B cell (primary cell): ENCODE measurements at regions not wholly inside any gene's neighbourhood (a gene's known extent, or its start where the extent isn't known, plus 50 kb on each side); places are given as distances from the start of the nearest gene placed in this dataset.

Source experiments
- ATAC-seq: fragments of 200-7000 bp; cut with Tn5 transposase; one replicate; pipeline ENCODE4 v1.10.0; 2021; ENCODE audit warnings: low read depth, mild to moderate bottlenecking, moderate number of reproducible peaks, moderate library complexity
- CTCF ChIA-PET: fragments of 350-600 bp; sonication (Branson Sonifier 250); formaldehyde crosslinking; loops from one replicate; lab custom pipeline; 2021; ENCODE audit warnings: antibody characterized with exemption, inconsistent platforms; lab: Charles Lee
- POLR2A ChIA-PET: fragments of 350-600 bp; sonication (Branson Sonifier 250); formaldehyde crosslinking; loops from one replicate; lab custom pipeline; 2021; ENCODE audit warnings: antibody characterized with exemption; lab: Charles Lee
- DNase-seq: peaks from one replicate; pipeline ENCODE4 v3.0.0; 2013
- H2AFZ ChIP-seq: 2 replicates; pipeline ENCODE4 v1.6.1; 2012; ENCODE audit warnings: mild to moderate bottlenecking, low read depth, low read length; ENCODE audit not compliant: insufficient read depth, poor library complexity, severe bottlenecking
- H3K27ac ChIP-seq, 2 donors: 1 replicate in 1 of 2; 2 replicates in 1 of 2; pipeline ENCODE4 v1.5.1; 2012 to 2013; ENCODE audit warnings: low read length in 2 of 2, mild to moderate bottlenecking in 2 of 2, moderate library complexity in 1 of 2
- H3K27me3 ChIP-seq, 4 experiments: fragments of 200-600 bp in 1 of 4; sonication (generic) in 1 of 4; replicated peaks in 1 of 4; 1 replicate in 2 of 4; 2 replicates in 2 of 4; pipeline versions ENCODE4 v1.6.1 to v1.7.0; 2013 to 2016; ENCODE audit warnings: low read length in 3 of 4, mild to moderate bottlenecking in 2 of 4, mixed read lengths in 1 of 4, moderate library complexity in 1 of 4; ENCODE audit not compliant: insufficient read depth in 4 of 4, control insufficient read depth in 3 of 4; ENCODE audit errors: control extremely low read depth in 1 of 4
- H3K36me3 ChIP-seq, 2 experiments: replicated peaks in 1 of 2; 1 replicate in 1 of 2; 2 replicates in 1 of 2; pipeline versions ENCODE4 v1.6.1 to v1.7.1; 2013; ENCODE audit warnings: low read length in 1 of 2; ENCODE audit not compliant: insufficient read depth in 2 of 2, control insufficient read depth in 1 of 2; ENCODE audit errors: control extremely low read depth in 1 of 2, extremely low read depth in 1 of 2
- H3K4me1 ChIP-seq, 2 donors: fragments of 200-600 bp in 1 of 2; sonication (generic) in 1 of 2; 1 replicate in 1 of 2; 2 replicates in 1 of 2; pipeline versions ENCODE4 v1.5.1 to v1.6.1; 2013 to 2017; ENCODE audit warnings: low read length in 2 of 2; ENCODE audit not compliant: control insufficient read depth in 2 of 2, insufficient read depth in 2 of 2
- H3K4me2 ChIP-seq: replicated peaks from 2 replicates; pipeline ENCODE3; 2012; ENCODE audit warnings: mild to moderate bottlenecking, low read depth, low read length; ENCODE audit not compliant: poor library complexity, severe bottlenecking
- H3K4me3 ChIP-seq, 5 experiments: fragments of 200-600 bp in 1 of 5; sonication (generic) in 1 of 5; 1 replicate in 3 of 5; 2 replicates in 2 of 5; pipeline versions ENCODE4 v1.5.1 to v1.7.0; 2011 to 2016; ENCODE audit warnings: low read length in 4 of 5, mild to moderate bottlenecking in 4 of 5, low read depth in 2 of 5, control low read depth in 1 of 5, moderate library complexity in 1 of 5; ENCODE audit not compliant: insufficient read depth in 1 of 5; ENCODE audit errors: control extremely low read depth in 1 of 5, extremely low read depth in 1 of 5
- H3K79me2 ChIP-seq: fragments of 200-600 bp; sonication (generic); one replicate; pipeline ENCODE4 v1.6.0; 2016; ENCODE audit warnings: low read length; ENCODE audit not compliant: control insufficient read depth, insufficient read depth
- H3K9ac ChIP-seq: fragments of 200-600 bp; sonication (generic); 2 replicates; pipeline ENCODE4 v1.6.1; 2017; ENCODE audit warnings: mild to moderate bottlenecking, low read length, moderate library complexity
- H3K9me3 ChIP-seq, 3 donors: one replicate each; pipeline versions ENCODE4 v1.6.1 to v1.7.1; 2013; ENCODE audit warnings: low read length in 2 of 3; ENCODE audit not compliant: control insufficient read depth in 2 of 3, insufficient read depth in 1 of 3; ENCODE audit errors: control extremely low read depth in 1 of 3
- H4K20me1 ChIP-seq: 2 replicates; pipeline ENCODE4 v1.6.0; 2012; ENCODE audit warnings: mild to moderate bottlenecking, low read length; ENCODE audit not compliant: insufficient read depth, control insufficient read depth, poor library complexity, severe bottlenecking
- H3K27ac Mint-ChIP-seq: one replicate; pipeline ENCODE4 v1.8.0; 2021; ENCODE audit warnings: mixed read lengths
- H3K27me3 Mint-ChIP-seq: one replicate; pipeline ENCODE4 v1.8.0; 2021; ENCODE audit warnings: mixed read lengths
- H3K4me1 Mint-ChIP-seq: one replicate; pipeline ENCODE4 v1.8.0; 2021; ENCODE audit warnings: mixed read lengths
- H3K4me3 Mint-ChIP-seq: one replicate; pipeline ENCODE4 v1.8.0; 2021; ENCODE audit warnings: mixed read lengths
- H3K9me3 Mint-ChIP-seq: one replicate; pipeline ENCODE4 v1.8.0; 2022; ENCODE audit warnings: mixed read lengths; ENCODE audit not compliant: insufficient read depth
- EZH2 ChIP-seq: IDR thresholded peaks from 2 replicates; pipeline ENCODE4 v1.6.1; 2012; ENCODE audit warnings: borderline replicate concordance, low read depth, mild to moderate bottlenecking, moderate library complexity, low read length; ENCODE audit not compliant: insufficient read depth, poor library complexity, severe bottlenecking
- WGBS: methylation state at CpG from one replicate; pipeline ENCODE4 v1.1.5; 2013; ENCODE audit warnings: missing lambda C conversion rate; ENCODE audit not compliant: insufficient coverage; 5-methylcytosine and 5-hydroxymethylcytosine counted together
- intact Hi-C: fragments of 100-400 bp; cut with micrococcal nuclease; formaldehyde crosslinking; loops from one replicate; pipeline ENCODE4 v1.10.0; 2022
- TF ChIP-seq, protein P1 (sequence below): fragments of 200-600 bp; IDR thresholded peaks from one replicate; pipeline ENCODE4 v1.8.0; 2022; ENCODE audit warnings: antibody characterized with exemption, mild to moderate bottlenecking

- no peaks in the 10 kb centered on the region for H3K36me3 ChIP-seq
- DNase-seq (no peak), ATAC-seq (no peak)
- no peak overlapping the region for H3K9ac ChIP-seq
- intact Hi-C loops: no loop called here
- no peaks in the 10 kb centered on the region for H3K9me3 ChIP-seq
- ChIA-PET CTCF (no interaction called here), POLR2A (no interaction called here)
- Mint-ChIP-seq H3K4me3 (no peak overlapping the region), H3K27me3 (peaks cover 7% of the 10 kb centered on the region), H3K27ac (no peak overlapping the region), H3K9me3 (no peaks in the 10 kb centered on the region), H3K4me1 (no peaks in the 10 kb centered on the region)
- H3K4me2 ChIP-seq: no peak overlapping the region
- H4K20me1 ChIP-seq: no peaks in the 10 kb centered on the region
- H3K4me3 ChIP-seq: no peak overlapping the region
- no peak overlapping the region for H2AFZ ChIP-seq
- no peaks in the 10 kb centered on the region for H3K79me2 ChIP-seq
- TF ChIP-seq EZH2: no peak
- TF ChIP-seq, protein P1, sequence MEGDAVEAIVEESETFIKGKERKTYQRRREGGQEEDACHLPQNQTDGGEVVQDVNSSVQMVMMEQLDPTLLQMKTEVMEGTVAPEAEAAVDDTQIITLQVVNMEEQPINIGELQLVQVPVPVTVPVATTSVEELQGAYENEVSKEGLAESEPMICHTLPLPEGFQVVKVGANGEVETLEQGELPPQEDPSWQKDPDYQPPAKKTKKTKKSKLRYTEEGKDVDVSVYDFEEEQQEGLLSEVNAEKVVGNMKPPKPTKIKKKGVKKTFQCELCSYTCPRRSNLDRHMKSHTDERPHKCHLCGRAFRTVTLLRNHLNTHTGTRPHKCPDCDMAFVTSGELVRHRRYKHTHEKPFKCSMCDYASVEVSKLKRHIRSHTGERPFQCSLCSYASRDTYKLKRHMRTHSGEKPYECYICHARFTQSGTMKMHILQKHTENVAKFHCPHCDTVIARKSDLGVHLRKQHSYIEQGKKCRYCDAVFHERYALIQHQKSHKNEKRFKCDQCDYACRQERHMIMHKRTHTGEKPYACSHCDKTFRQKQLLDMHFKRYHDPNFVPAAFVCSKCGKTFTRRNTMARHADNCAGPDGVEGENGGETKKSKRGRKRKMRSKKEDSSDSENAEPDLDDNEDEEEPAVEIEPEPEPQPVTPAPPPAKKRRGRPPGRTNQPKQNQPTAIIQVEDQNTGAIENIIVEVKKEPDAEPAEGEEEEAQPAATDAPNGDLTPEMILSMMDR: no peak
- no peak overlapping the region for H3K27ac ChIP-seq
- no peaks in the 10 kb centered on the region for H3K4me1 ChIP-seq
- H3K27me3 ChIP-seq: no peaks in the 10 kb centered on the region
- 90% methylated on average over 2 of the region's 4 CpGs for WGBS
These were observed 112.9 kb upstream of the PDE4B start for GRCh38 chr1:65679773-65680172.

DNA sequence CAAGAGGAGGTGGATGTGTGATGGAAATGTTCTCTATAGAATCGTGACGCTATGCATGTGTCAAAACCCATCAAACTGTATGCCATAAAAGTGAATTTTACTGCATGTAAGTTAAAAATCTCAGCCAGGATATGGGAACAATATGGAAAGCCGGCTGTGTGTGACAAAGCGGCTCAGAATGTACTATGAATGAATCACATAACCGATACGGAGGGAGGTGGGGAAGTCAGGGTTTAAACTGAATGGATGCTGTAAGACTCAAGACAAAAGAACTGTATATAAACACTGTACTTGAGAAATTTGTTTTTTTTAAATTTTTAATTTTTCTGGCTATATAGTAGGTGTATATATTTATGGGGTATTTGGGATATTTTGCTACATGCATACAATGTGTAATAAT, 111.6 kb upstream of the PDE4B start:
- Histone ChIP-seq H3K4me2 (no peak overlapping the region), H3K4me1 (no peaks in the 10 kb centered on the region), H4K20me1 (no peaks in the 10 kb centered on the region), H2AFZ (no peak overlapping the region), H3K9me3 (no peaks in the 10 kb centered on the region), H3K27me3 (no peaks in the 10 kb centered on the region), H3K27ac (no peak overlapping the region), H3K79me2 (no peaks in the 10 kb centered on the region), H3K9ac (no peak overlapping the region), H3K36me3 (no peaks in the 10 kb centered on the region), H3K4me3 (no peak overlapping the region)
- no peak overlapping the region for H3K4me3 Mint-ChIP-seq
- no peaks in the 10 kb centered on the region for H3K9me3 Mint-ChIP-seq
- no peak for DNase-seq
- ATAC-seq: no peak
- H3K4me1 Mint-ChIP-seq: no peaks in the 10 kb centered on the region
- 100% methylated on average over 3 of the region's 6 CpGs for WGBS
- intact Hi-C loops: no loop called here
- CTCF ChIA-PET: no interaction called here
- peaks cover 13% of the 10 kb centered on the region for H3K27me3 Mint-ChIP-seq
- no peak overlapping the region for H3K27ac Mint-ChIP-seq
- POLR2A ChIA-PET: no interaction called here
- no peak for TF ChIP-seq EZH2
